Limb (tissue), 2 donors: ENCODE measurements at regions not wholly inside any gene's neighbourhood (a gene's known extent, or its start where the extent isn't known, plus 50 kb on each side); places are given as distances from the start of the nearest gene placed in this dataset.

ENCODE experiments used
- DNase-seq, 2 donors: peaks; one replicate each; pipeline ENCODE4 v3.0.0-alpha.2; 2016; ENCODE audit errors: extremely low spot score in 2 of 2

- no peak for DNase-seq
Measured at GRCh38 chr2:217057773-217058172, 197.9 kb upstream of the TNP1 start.

DNA sequence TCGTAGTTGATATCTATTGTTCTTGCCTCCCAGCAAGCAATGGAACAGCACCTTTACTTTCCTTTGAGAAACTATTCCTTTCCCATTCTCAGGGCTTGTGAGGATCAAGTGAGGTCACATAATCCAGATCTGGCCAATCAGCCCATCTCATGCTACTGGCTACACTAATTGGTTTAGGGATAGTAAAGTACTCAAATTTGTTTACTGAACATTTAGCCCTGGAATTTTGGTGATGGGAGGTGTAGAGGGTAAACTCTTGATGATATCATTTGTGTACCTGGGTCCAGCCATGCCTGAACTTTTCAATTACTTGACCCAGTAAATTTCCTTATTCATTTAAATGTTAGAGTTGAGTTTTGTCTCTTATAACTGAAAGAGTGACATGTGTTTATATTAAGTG is 195.8 kb upstream of the TNP1 start:
- DNase-seq: no peak

GRCh38 chr2:217054791-217055190 is 194.9 kb upstream of the TNP1 start:
- DNase-seq: no peak

DNA sequence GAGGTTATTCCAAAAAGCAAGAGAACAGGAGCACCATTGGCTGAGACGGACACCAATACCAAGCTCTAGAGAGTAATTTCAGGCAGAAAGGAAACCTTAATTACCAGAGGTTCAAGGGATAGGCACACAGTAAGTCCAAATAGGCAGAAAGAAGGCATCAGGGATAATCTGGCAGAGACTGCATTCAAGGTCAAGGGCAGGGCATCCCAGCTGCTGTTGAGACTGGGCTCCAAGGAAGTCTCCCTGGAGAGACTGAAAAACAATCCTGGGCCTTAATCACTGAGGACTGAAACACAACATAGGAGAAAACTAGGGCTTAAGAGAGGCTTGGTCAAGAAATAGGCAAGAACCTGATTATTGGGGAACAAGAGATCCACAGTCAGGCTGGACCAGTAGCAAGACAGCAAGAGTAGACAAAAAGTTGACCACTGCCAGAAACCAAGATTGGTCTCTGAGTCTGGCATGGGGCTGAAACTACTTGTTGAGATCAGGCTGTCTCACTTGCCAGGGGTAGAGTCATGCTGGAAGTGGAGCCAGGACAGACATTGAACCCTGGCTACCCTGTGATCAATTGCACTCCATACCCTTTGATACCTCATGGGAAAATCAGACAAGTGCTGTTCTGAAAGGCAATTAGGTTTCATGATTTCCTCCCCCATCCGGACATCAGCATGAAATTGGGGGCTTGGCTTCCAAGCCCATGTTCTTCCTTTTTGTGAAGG is 193.2 kb upstream of the TNP1 start:
- no peak for DNase-seq

- DNase-seq: no peak
Measured at GRCh38 chr2:217051416-217051815, 191.6 kb upstream of the TNP1 start.

DNA sequence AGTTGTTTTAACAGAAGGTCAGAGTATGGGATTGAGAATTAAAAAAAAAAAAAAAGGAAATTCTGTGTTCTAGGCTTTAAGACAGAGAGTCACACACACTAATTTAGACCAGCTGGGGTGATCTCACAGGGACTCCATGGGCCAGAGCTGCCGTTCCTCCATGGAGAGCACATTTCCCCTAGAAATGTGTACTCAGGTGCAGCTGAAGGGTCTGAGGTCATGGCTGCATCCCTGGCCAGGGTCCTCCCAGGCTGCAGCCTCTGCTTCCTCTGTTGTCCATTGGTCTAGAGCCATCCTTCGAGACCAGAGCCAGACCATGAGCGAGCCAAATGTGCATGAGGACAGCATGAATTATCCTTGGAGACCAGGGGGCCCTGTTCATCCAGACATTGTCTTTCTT is 190.1 kb upstream of the TNP1 start:
- DNase-seq: peak in 1 of 2 donors; percentile 42

- no peak for DNase-seq
Measured at GRCh38 chr2:217049422-217049821, 189.6 kb upstream of the TNP1 start.

- DNase-seq: no peak
Measured at GRCh38 chr2:217048730-217049129, 188.9 kb upstream of the TNP1 start.

GRCh38 chr2:217047631-217048030 is 187.8 kb upstream of the TNP1 start:
- no peak for DNase-seq

- DNase-seq: no peak
Measured at GRCh38 chr2:217047209-217047608, 187.3 kb upstream of the TNP1 start.

DNA sequence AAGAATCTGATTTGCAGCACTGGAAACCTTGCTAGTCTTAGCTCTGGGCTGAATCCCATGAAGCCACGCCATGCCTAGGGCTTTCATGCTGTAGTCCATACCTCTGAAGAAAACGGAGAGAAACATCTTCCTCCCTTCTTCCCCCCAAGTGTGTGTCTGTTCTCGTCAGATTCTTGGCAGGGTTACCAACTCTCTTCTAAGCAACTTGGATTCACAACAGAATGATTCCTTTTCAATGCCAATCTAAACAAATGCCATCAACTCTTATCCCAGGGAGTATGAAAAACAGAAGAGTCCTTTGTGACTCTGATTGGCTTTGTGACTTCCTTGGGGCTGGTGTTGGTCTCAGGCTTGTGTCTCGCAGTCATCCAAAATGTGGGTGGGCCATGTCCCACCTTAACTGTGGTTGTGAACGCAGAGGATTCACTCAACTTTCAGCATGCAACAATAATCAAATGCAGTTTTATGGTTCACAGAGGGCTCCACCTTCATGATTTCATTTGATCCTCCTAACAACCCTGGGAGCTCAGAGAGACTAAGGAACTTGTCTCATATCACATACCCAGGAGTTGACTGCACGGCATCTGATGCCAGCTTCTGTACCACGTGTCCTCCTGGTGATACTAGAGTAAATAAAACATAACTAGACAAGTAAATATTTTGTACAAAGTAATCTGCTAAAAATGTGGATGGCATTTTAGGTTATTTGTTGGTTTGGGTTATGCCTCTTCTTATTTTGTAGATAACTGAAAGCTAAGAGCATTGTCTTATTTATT is 186.0 kb upstream of the TNP1 start:
- no peak for DNase-seq

- DNase-seq: no peak
Measured at GRCh38 chr2:217040099-217040498, 180.2 kb upstream of the TNP1 start.

GRCh38 chr2:217038001-217038400 is 178.1 kb upstream of the TNP1 start:
- no peak for DNase-seq

GRCh38 chr2:217037353-217037752 is 177.5 kb upstream of the TNP1 start:
- DNase-seq: no peak

DNA sequence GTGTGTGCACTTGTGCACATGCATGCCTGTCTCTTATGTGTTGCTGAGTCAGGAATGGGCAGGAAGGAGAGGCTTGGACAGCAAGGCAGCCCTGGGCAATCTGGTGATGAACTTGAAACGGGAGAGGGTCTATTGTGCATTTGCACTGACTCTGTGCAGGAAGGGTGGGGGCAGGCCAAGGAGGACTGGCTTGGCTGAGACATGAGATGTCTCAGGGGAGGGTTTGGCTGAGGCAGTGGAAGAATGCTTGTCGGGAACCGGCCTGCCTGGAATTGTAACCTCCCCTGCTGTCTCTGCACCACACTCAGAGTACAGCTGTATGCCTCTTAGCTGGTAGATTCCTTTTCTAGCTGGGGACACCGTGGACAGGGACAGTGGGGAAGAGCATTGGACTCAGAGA is 176.1 kb upstream of the TNP1 start:
- DNase-seq: peak in 1 of 2 donors; percentile 45

DNA sequence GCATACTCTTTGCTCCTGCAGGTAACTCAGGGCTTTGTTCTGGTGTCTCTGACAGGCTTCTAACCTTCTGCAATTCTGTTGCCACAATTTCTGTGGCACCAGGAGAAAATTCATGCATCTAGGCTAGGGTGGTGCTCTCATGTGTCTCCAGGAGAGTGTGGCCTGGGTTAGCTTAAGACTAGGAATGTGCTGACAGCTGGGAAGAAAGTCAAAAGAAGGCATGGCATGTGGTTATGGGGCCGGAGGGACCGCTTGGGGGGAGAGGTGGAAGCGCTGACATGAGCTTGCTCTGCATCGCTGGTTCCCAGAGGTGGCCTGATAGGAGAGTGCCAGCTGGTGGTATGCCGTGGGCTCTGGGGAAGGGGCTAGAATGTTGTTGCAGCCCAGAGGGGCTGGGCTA is 173.3 kb upstream of the TNP1 start:
- DNase-seq: no peak

DNA sequence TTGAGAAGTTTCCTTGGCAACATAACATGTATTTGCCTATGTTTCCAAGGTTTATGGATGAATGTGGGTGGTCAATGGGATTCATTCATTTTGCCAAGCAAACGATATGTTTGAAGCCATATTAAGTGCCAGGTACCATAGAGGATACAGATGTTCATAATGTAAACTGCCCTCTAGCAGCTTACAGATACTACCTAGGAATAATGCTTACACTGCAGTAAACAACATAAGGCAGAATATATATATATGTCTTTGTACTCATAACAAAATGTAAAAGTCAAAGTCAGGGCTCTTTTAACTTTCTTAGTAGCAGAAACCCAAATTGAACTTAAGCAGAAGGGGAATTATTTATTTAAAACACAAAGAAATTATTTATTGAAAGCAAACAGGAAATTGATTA is 171.6 kb upstream of the TNP1 start:
- DNase-seq: no peak

DNA sequence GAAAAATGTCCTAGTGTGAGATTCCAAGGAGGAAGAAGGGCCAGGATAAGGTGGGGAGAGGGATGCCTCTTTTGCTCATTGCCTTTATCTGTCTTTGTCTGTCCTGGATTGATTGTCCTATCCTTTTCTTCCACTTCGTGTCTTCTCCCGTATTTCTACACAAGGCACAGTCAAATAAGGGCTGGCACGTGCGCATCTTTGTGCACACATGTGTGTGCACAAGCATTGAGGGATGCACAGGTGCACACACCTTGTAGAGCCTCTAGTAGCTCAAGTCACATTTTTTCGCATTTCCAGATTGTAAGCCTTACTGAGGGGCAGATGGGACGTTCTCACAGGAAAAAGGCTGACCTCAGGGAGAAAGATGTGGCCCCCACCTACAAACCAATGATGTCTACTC is 170.2 kb upstream of the TNP1 start:
- no peak for DNase-seq

DNA sequence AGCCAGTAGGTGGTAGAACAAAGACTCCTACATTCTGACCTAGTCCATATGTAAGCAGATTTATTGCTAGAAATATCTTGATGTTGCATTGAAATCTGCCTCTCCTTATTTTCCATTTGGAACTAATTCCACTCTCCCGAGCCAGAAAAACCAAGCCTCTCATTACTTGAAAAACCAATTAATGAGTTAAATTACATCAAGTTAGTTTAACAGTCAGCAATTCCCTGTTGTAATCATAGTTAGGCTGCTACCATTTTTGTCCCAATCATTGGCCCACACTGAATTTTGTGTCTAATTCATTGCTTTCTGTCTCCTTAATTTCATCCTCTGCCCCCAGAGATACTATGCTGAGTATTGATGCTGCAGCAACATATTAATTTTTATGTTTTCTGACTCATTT is 168.3 kb upstream of the TNP1 start:
- DNase-seq: no peak

- no peak for DNase-seq
Measured at GRCh38 chr2:217027414-217027813, 167.6 kb upstream of the TNP1 start.

- no peak for DNase-seq
Measured at GRCh38 chr2:217026569-217026968, 166.7 kb upstream of the TNP1 start.

DNA sequence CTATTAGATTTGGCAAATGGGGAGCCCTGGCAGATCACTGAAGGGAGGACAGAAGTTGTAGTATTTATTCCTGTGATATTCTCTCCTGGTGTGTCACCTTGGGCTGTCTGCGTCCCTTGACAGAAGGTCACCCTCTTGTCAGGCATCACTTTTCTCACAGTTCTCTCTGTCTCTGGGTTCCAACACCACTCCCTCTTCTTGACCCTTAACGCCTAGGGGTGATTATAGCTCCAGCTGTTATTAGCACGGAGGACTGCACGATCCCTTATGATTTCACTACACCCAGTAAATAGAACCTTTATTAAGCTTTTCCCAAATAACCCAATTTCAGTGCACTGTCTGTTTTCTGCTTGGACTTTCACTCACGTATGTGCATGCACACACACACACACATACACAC is 166.3 kb upstream of the TNP1 start:
- no peak for DNase-seq

DNA sequence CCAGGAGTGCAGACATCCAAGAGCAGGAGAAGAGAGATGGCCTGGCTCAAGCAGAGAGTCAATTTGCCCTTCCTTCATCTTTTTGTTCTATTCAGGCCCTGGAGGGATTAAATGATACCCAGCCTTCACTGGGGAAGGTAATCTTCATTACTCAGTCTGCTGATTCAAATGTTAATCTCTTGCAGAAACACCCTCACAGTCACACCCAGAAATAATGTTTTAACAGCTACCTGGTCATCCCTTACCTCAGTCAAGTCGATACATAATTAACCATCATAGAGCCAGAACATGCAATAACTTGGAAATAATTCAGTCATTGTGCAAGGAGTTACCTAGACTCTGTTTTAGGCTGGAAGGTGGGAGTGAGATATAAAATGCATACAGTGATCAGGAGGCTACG is 163.7 kb upstream of the TNP1 start:
- DNase-seq: no peak
